ENCODE measurements at regions not wholly inside any gene's neighbourhood (a gene's known extent, or its start where the extent isn't known, plus 50 kb on each side); places are given as distances from the start of the nearest gene placed in this dataset.

GRCh38 chr10:83274088-83274487 lies 865.2 kb upstream of the GHITM start:
- Histone ChIP-seq H3K18ac (ENCODE audit: low read length) (no peak overlapping the region), H4K91ac (ENCODE audit: low read depth, low read length, poor library complexity) (no peak overlapping the region), H2AFZ (ENCODE audit: low read length) (no peak overlapping the region), H2BK120ac (ENCODE audit: low read depth, low read length) (no peak overlapping the region), H3K4me1 (ENCODE audit: control insufficient read depth in 2 of 2, insufficient read depth in 1 of 2, low read depth in 1 of 2, low read length in 2 of 2) (peaks cover 0 to 3% of the 10 kb centered on the region in 2 donors), H3K27ac (replicated peaks; ENCODE audit: low read length) (no peak overlapping the region), H2BK12ac (ENCODE audit: low read length) (no peak overlapping the region), H3K4me2 (ENCODE audit: insufficient read depth, low read length, poor library complexity, severe bottlenecking) (no peak overlapping the region), H3K4me3 (ENCODE audit: low read length in 2 of 2) (no peak overlapping the region), H3K23ac (ENCODE audit: low read depth, low read length, poor library complexity) (no peak overlapping the region), H3K14ac (ENCODE audit: low read length) (no peak overlapping the region), H4K8ac (ENCODE audit: low read depth, low read length) (no peak overlapping the region), H3K27me3 (ENCODE audit: control insufficient read depth in 3 of 3, insufficient read depth in 3 of 3, low read depth in 1 of 3, low read length in 3 of 3) (no peaks in the 10 kb centered on the region), H3K36me3 (replicated peaks in 1 of 2; ENCODE audit: control insufficient read depth in 2 of 2, insufficient read depth in 2 of 2, low read length in 2 of 2) (no peaks in the 10 kb centered on the region), H3K4ac (ENCODE audit: low read length) (no peak overlapping the region), H3K9me3 (replicated peaks in 1 of 2; ENCODE audit: control insufficient read depth in 2 of 2, insufficient read depth in 1 of 2, low read depth in 1 of 2, low read length in 2 of 2) (no peaks in the 10 kb centered on the region), H3K79me1 (ENCODE audit: low read depth, low read length) (no peaks in the 10 kb centered on the region), H3K9ac (ENCODE audit: low read depth, low read length, poor library complexity) (no peak overlapping the region), H2BK5ac (ENCODE audit: low read length) (no peak overlapping the region), H2BK15ac (ENCODE audit: low read length) (no peak overlapping the region), H2AK5ac (ENCODE audit: low read depth, low read length) (no peak overlapping the region)
- WGBS, 2 donors (ENCODE audit: extremely low coverage in 2 of 2, insufficient read length in 2 of 2, insufficient replicate concordance in 1 of 2): no CpG with 5 or more reads among the region's 1 CpG
- no peak for DNase-seq (ENCODE audit: low spot score)

GRCh38 chr10:83276971-83277370 lies 862.3 kb upstream of the GHITM start:
- no peak overlapping the region for H4K91ac ChIP-seq (ENCODE audit: low read depth, low read length, poor library complexity)
- no peaks in the 10 kb centered on the region for H3K27me3 ChIP-seq (ENCODE audit: control insufficient read depth in 3 of 3, insufficient read depth in 3 of 3, low read depth in 1 of 3, low read length in 3 of 3)
- H3K79me1 ChIP-seq (ENCODE audit: low read depth, low read length): no peaks in the 10 kb centered on the region
- H2BK12ac ChIP-seq (ENCODE audit: low read length): no peak overlapping the region
- H2BK15ac ChIP-seq (ENCODE audit: low read length): no peak overlapping the region
- H2BK120ac ChIP-seq (ENCODE audit: low read depth, low read length): no peak overlapping the region
- no peak overlapping the region for H2AK5ac ChIP-seq (ENCODE audit: low read depth, low read length)
- no peak for DNase-seq (ENCODE audit: low spot score)
- H2BK5ac ChIP-seq (ENCODE audit: low read length): no peak overlapping the region
- no peak overlapping the region for H4K8ac ChIP-seq (ENCODE audit: low read depth, low read length)
- peaks cover 0 to 3% of the 10 kb centered on the region in 2 donors for H3K4me1 ChIP-seq (ENCODE audit: control insufficient read depth in 2 of 2, insufficient read depth in 1 of 2, low read depth in 1 of 2, low read length in 2 of 2)
- no peak overlapping the region for H3K27ac ChIP-seq (replicated peaks; ENCODE audit: low read length)
- H3K9me3 ChIP-seq (replicated peaks in 1 of 2; ENCODE audit: control insufficient read depth in 2 of 2, insufficient read depth in 1 of 2, low read depth in 1 of 2, low read length in 2 of 2): no peaks in the 10 kb centered on the region
- H3K36me3 ChIP-seq (replicated peaks in 1 of 2; ENCODE audit: control insufficient read depth in 2 of 2, insufficient read depth in 2 of 2, low read length in 2 of 2): no peaks in the 10 kb centered on the region
- H3K18ac ChIP-seq (ENCODE audit: low read length): no peak overlapping the region
- no peak overlapping the region for H3K14ac ChIP-seq (ENCODE audit: low read length)
- no peak overlapping the region for H3K9ac ChIP-seq (ENCODE audit: low read depth, low read length, poor library complexity)
- WGBS, 2 donors (ENCODE audit: extremely low coverage in 2 of 2, insufficient read length in 2 of 2, insufficient replicate concordance in 1 of 2): no CpG with 5 or more reads among the region's 2 CpGs
- H3K4me2 ChIP-seq (ENCODE audit: insufficient read depth, low read length, poor library complexity, severe bottlenecking): no peak overlapping the region
- H3K4ac ChIP-seq (ENCODE audit: low read length): no peak overlapping the region
- no peak overlapping the region for H2AFZ ChIP-seq (ENCODE audit: low read length)
- no peak overlapping the region for H3K4me3 ChIP-seq (ENCODE audit: low read length in 2 of 2)
- no peak overlapping the region for H3K23ac ChIP-seq (ENCODE audit: low read depth, low read length, poor library complexity)

GRCh38 chr10:83283151-83283550 lies 856.2 kb upstream of the GHITM start:
- no peak overlapping the region for H4K8ac ChIP-seq (ENCODE audit: low read depth, low read length)
- no peak for DNase-seq (ENCODE audit: low spot score)
- H3K27me3 ChIP-seq (ENCODE audit: control insufficient read depth in 3 of 3, insufficient read depth in 3 of 3, low read depth in 1 of 3, low read length in 3 of 3): no peaks in the 10 kb centered on the region
- H3K4ac ChIP-seq (ENCODE audit: low read length): no peak overlapping the region
- peaks cover 0 to 2% of the 10 kb centered on the region in 2 donors for H3K9me3 ChIP-seq (replicated peaks in 1 of 2; ENCODE audit: control insufficient read depth in 2 of 2, insufficient read depth in 1 of 2, low read depth in 1 of 2, low read length in 2 of 2)
- H3K79me1 ChIP-seq (ENCODE audit: low read depth, low read length): no peaks in the 10 kb centered on the region
- H3K14ac ChIP-seq (ENCODE audit: low read length): no peak overlapping the region
- no peak overlapping the region for H2BK120ac ChIP-seq (ENCODE audit: low read depth, low read length)
- H3K18ac ChIP-seq (ENCODE audit: low read length): no peak overlapping the region
- no peak overlapping the region for H2AFZ ChIP-seq (ENCODE audit: low read length)
- no peak overlapping the region for H2AK5ac ChIP-seq (ENCODE audit: low read depth, low read length)
- no peak overlapping the region for H2BK5ac ChIP-seq (ENCODE audit: low read length)
- H3K9ac ChIP-seq (ENCODE audit: low read depth, low read length, poor library complexity): no peak overlapping the region
- H3K23ac ChIP-seq (ENCODE audit: low read depth, low read length, poor library complexity): no peak overlapping the region
- H2BK12ac ChIP-seq (ENCODE audit: low read length): no peak overlapping the region
- no peaks in the 10 kb centered on the region for H3K36me3 ChIP-seq (replicated peaks in 1 of 2; ENCODE audit: control insufficient read depth in 2 of 2, insufficient read depth in 2 of 2, low read length in 2 of 2)
- no peak overlapping the region for H3K4me3 ChIP-seq (ENCODE audit: low read length in 2 of 2)
- H2BK15ac ChIP-seq (ENCODE audit: low read length): no peak overlapping the region
- H3K4me1 ChIP-seq (ENCODE audit: control insufficient read depth in 2 of 2, insufficient read depth in 1 of 2, low read depth in 1 of 2, low read length in 2 of 2): no peaks in the 10 kb centered on the region
- H3K4me2 ChIP-seq (ENCODE audit: insufficient read depth, low read length, poor library complexity, severe bottlenecking): no peak overlapping the region
- H3K27ac ChIP-seq (replicated peaks; ENCODE audit: low read length): no peak overlapping the region
- H4K91ac ChIP-seq (ENCODE audit: low read depth, low read length, poor library complexity): no peak overlapping the region

DNA sequence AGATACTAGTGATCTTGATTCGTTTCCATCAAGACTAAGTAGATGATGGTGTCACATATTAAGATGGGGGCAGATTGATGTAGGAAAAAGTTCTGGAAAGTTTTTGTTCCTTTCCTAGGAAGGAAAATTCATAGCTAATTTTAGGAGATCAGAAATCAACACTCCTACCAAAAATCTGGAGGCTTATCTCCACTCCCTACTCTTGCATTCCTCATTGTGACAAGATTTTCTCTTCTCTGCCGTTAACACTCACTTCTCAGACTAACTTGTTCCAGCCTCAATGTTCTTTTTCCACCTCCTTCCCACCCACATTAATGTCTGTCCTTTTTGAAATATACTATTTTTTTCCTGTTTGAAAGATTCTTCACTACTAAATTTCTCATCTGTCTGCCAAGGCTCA lies 851.9 kb upstream of the GHITM start:
- Histone ChIP-seq H3K27ac (replicated peaks; ENCODE audit: low read length) (no peak overlapping the region), H3K4ac (ENCODE audit: low read length) (no peak overlapping the region), H2AK5ac (ENCODE audit: low read depth, low read length) (no peak overlapping the region), H4K91ac (ENCODE audit: low read depth, low read length, poor library complexity) (no peak overlapping the region), H2BK12ac (ENCODE audit: low read length) (no peak overlapping the region), H3K36me3 (replicated peaks in 1 of 2; ENCODE audit: control insufficient read depth in 2 of 2, insufficient read depth in 2 of 2, low read length in 2 of 2) (no peaks in the 10 kb centered on the region), H3K18ac (ENCODE audit: low read length) (no peak overlapping the region), H3K9me3 (replicated peaks in 1 of 2; ENCODE audit: control insufficient read depth in 2 of 2, insufficient read depth in 1 of 2, low read depth in 1 of 2, low read length in 2 of 2) (peaks cover 0 to 2% of the 10 kb centered on the region in 2 donors), H2AFZ (ENCODE audit: low read length) (no peak overlapping the region), H2BK5ac (ENCODE audit: low read length) (no peak overlapping the region), H2BK15ac (ENCODE audit: low read length) (no peak overlapping the region), H4K8ac (ENCODE audit: low read depth, low read length) (no peak overlapping the region), H3K4me2 (ENCODE audit: insufficient read depth, low read length, poor library complexity, severe bottlenecking) (no peak overlapping the region), H2BK120ac (ENCODE audit: low read depth, low read length) (no peak overlapping the region), H3K27me3 (ENCODE audit: control insufficient read depth in 3 of 3, insufficient read depth in 3 of 3, low read depth in 1 of 3, low read length in 3 of 3) (no peaks in the 10 kb centered on the region), H3K23ac (ENCODE audit: low read depth, low read length, poor library complexity) (no peak overlapping the region), H3K79me1 (ENCODE audit: low read depth, low read length) (no peaks in the 10 kb centered on the region), H3K4me3 (ENCODE audit: low read length in 2 of 2) (no peak overlapping the region), H3K4me1 (ENCODE audit: control insufficient read depth in 2 of 2, insufficient read depth in 1 of 2, low read depth in 1 of 2, low read length in 2 of 2) (peaks cover 0 to 10% of the 10 kb centered on the region in 2 donors), H3K14ac (ENCODE audit: low read length) (no peak overlapping the region), H3K9ac (ENCODE audit: low read depth, low read length, poor library complexity) (no peak overlapping the region)
- WGBS, 2 donors (ENCODE audit: extremely low coverage in 2 of 2, insufficient read length in 2 of 2, insufficient replicate concordance in 1 of 2): no CpG with 5 or more reads among the region's 2 CpGs
- DNase-seq (ENCODE audit: low spot score): no peak
